HCT116 (cell line): ENCODE measurements at regions not wholly inside any gene's neighbourhood (a gene's known extent, or its start where the extent isn't known, plus 50 kb on each side); places are given as distances from the start of the nearest gene placed in this dataset.

ENCODE experiments used
- ATAC-seq: fragments of 200-7000 bp; cut with Tn5 transposase; 2 replicates; pipeline ENCODE4 v1.9.1; 2020; ENCODE audit warnings: mild to moderate bottlenecking, moderate library complexity
- BruUV-seq: library from RNA; stranded (reverse); fragments of 400-500 nt; replicated peaks from 2 replicates; lab custom pipeline; 2021; lab: Mats Ljungman, UMichigan
- CTCF ChIA-PET: fragments of 300-600 bp; sonication (Branson Sonifier 250); formaldehyde crosslinking; loops from one replicate; lab custom pipeline; 2021; ENCODE audit warnings: antibody characterized with exemption; lab: Charles Lee
- POLR2A ChIA-PET: fragments of 300-600, 350-600 bp; sonication (Branson Sonifier 250); formaldehyde crosslinking; loops from one replicate; lab custom pipeline; 2021; ENCODE audit warnings: antibody characterized with exemption; lab: Charles Lee
- RAD21 ChIA-PET, 2 experiments: fragments of 300-600 bp; sonication (Branson Sonifier 250); formaldehyde crosslinking; loops; one replicate each; lab custom pipeline; 2023; ENCODE audit warnings: low total read pairs in 2 of 2; ENCODE audit not compliant: uncharacterized antibody in 2 of 2, unreplicated experiment in 2 of 2, low non-redundant PET in 1 of 2; lab: Charles Lee
- DNase-seq: peaks from one replicate; pipeline ENCODE4 v3.0.0-alpha.2; 2010; ENCODE audit warnings: low read depth, low spot score
- H2AFZ ChIP-seq: fragments of 200-600 bp; shearing (Covaris generic), sonication (generic); 2 replicates; pipeline ENCODE4 v1.6.1; 2017; ENCODE audit warnings: low read depth, mixed run types, mixed read lengths, antibody characterized with exemption, low read length; ENCODE audit not compliant: poor library complexity, severe bottlenecking
- H3K27ac ChIP-seq: 2 replicates; pipeline ENCODE4 v1.5.1; 2012; ENCODE audit warnings: low read depth, low read length
- H3K27me3 ChIP-seq: fragments of 200-600 bp; sonication (generic); 2 replicates; pipeline ENCODE4 v1.6.1; 2016; ENCODE audit warnings: mixed run types, low read length, mixed read lengths; ENCODE audit not compliant: insufficient read depth
- H3K36me3 ChIP-seq, 2 experiments: fragments of 200-500 bp in 1 of 2; fragments of 200-600 bp in 1 of 2; sonication (Bioruptor generic) in 1 of 2; sonication (generic) in 1 of 2; 2 replicates each; pipeline versions ENCODE4 v1.5.1 to v1.6.1; 2014 to 2016; ENCODE audit warnings: low read length in 2 of 2, inconsistent platforms in 1 of 2, mixed read lengths in 1 of 2, mixed run types in 1 of 2; ENCODE audit not compliant: insufficient read depth in 2 of 2, control insufficient read depth in 1 of 2
- H3K4me1 ChIP-seq, 2 experiments: fragments of 200-600 bp in 1 of 2; sonication (generic) in 1 of 2; 2 replicates each; pipeline versions ENCODE4 v1.5.1 to v1.6.1; 2012 to 2017; ENCODE audit warnings: low read length in 2 of 2, inconsistent platforms in 1 of 2, mild to moderate bottlenecking in 1 of 2, mixed read lengths in 1 of 2, mixed run types in 1 of 2, moderate library complexity in 1 of 2; ENCODE audit not compliant: insufficient read depth in 2 of 2, control insufficient read depth in 1 of 2
- H3K4me2 ChIP-seq: fragments of 200-600 bp; sonication (generic); 2 replicates; pipeline ENCODE4 v1.6.1; 2017; ENCODE audit warnings: mixed run types, low read length, mixed read lengths
- H3K4me3 ChIP-seq, 2 experiments: fragments of 200-600 bp in 1 of 2; sonication (generic) in 1 of 2; replicated peaks in 1 of 2; 2 replicates each; pipeline ENCODE4 v1.5.1; 2011 to 2016; ENCODE audit warnings: low read length in 2 of 2, control low read depth in 1 of 2, low read depth in 1 of 2, mild to moderate bottlenecking in 1 of 2, mixed read lengths in 1 of 2, mixed run types in 1 of 2
- H3K79me2 ChIP-seq: fragments of 200-600 bp; sonication (generic); 2 replicates; pipeline ENCODE4 v1.6.1; 2017; ENCODE audit warnings: mild to moderate bottlenecking, mixed run types, low read length, moderate library complexity, mixed read lengths; ENCODE audit not compliant: insufficient read depth
- H3K9ac ChIP-seq: fragments of 200-600 bp; sonication (generic); 2 replicates; pipeline ENCODE4 v1.6.1; 2016; ENCODE audit warnings: low read length, mixed read lengths
- H3K9me2 ChIP-seq: fragments of 200-600 bp; sonication (generic), shearing (Covaris generic); 2 replicates; pipeline ENCODE4 v1.6.1; 2017; ENCODE audit warnings: mixed run types, mild to moderate bottlenecking, moderate library complexity; ENCODE audit not compliant: insufficient read depth
- H3K9me3 ChIP-seq, 2 experiments: fragments of 200-500 bp in 1 of 2; fragments of 200-600 bp in 1 of 2; sonication (Bioruptor generic) in 1 of 2; sonication (generic) in 1 of 2; 2 replicates each; pipeline ENCODE4 v1.6.1; 2014 to 2017; ENCODE audit warnings: low read length in 2 of 2, mixed read lengths in 2 of 2, inconsistent platforms in 1 of 2, low read depth in 1 of 2, mild to moderate bottlenecking in 1 of 2, mixed run types in 1 of 2, moderate library complexity in 1 of 2; ENCODE audit not compliant: control insufficient read depth in 1 of 2, insufficient read depth in 1 of 2
- H4K20me1 ChIP-seq: fragments of 200-600 bp; sonication (generic), shearing (Covaris generic); 2 replicates; pipeline ENCODE4 v1.6.1; 2017; ENCODE audit warnings: mixed run types, mild to moderate bottlenecking, moderate library complexity; ENCODE audit not compliant: insufficient read depth
- CBX3 ChIP-seq: IDR thresholded peaks from 2 replicates; pipeline ENCODE4 v1.6.1; 2012; ENCODE audit warnings: low read depth
- EGR1 ChIP-seq: IDR thresholded peaks from 2 replicates; pipeline ENCODE4 v1.6.1; 2012; ENCODE audit warnings: low read depth
- ELF1 ChIP-seq: IDR thresholded peaks from 2 replicates; pipeline ENCODE4 v1.6.1; 2012; ENCODE audit warnings: low read depth, borderline replicate concordance
- EZH2phosphoT487 ChIP-seq: fragments of 200-600 bp; IDR thresholded peaks from 2 replicates; pipeline ENCODE4 v1.6.1; 2018; ENCODE audit warnings: antibody characterized with exemption, borderline replicate concordance
- FOSL1 ChIP-seq: IDR thresholded peaks from 2 replicates; pipeline ENCODE4 v1.6.1; 2012; ENCODE audit warnings: low read depth
- RAD21 ChIP-seq: IDR thresholded peaks from 2 replicates; pipeline ENCODE4 v1.6.1; 2012; ENCODE audit warnings: low read depth, mild to moderate bottlenecking
- SP1 ChIP-seq: IDR thresholded peaks from 2 replicates; pipeline ENCODE4 v1.6.1; 2012; ENCODE audit warnings: low read depth
- ZFX ChIP-seq: fragments of 450-650 bp; IDR thresholded peaks from 2 replicates; pipeline ENCODE4 v1.6.1; 2017
- ZNF274 ChIP-seq: fragments of 200-500 bp; sonication (Bioruptor generic); IDR thresholded peaks from 2 replicates; pipeline ENCODE4 v1.6.1; 2014; ENCODE audit warnings: mild to moderate bottlenecking, low read depth, low read length, inconsistent platforms
- intact Hi-C: fragments of 100-400 bp; cut with micrococcal nuclease; formaldehyde crosslinking; loops from 2 replicates; pipeline ENCODE4 v1.10.0; 2022
- TF ChIP-seq, protein P1 (sequence below): IDR thresholded peaks from 2 replicates; pipeline ENCODE4 v1.6.1; 2012
- TF ChIP-seq, protein P2 (sequence below), 3 experiments: fragments of 200-600 bp in 1 of 3; sonication (generic) in 1 of 3; IDR thresholded peaks in 2 of 3; conservative IDR thresholded peaks in 1 of 3; 2 replicates each; pipeline ENCODE4 v1.5.1; 2012 to 2017; ENCODE audit warnings: low read depth in 2 of 3, low read length in 2 of 3, antibody characterized with exemption in 1 of 3, borderline replicate concordance in 1 of 3, control low read depth in 1 of 3, mild to moderate bottlenecking in 1 of 3, mixed read lengths in 1 of 3, mixed run types in 1 of 3, moderate library complexity in 1 of 3; ENCODE audit not compliant: insufficient read depth in 1 of 3
- TF ChIP-seq, protein P3 (sequence below): IDR thresholded peaks from 2 replicates; pipeline ENCODE4 v1.6.1; 2011; ENCODE audit warnings: mild to moderate bottlenecking, low read length, moderate library complexity; ENCODE audit not compliant: insufficient replicate concordance; ENCODE audit errors: extremely low read depth
- TF ChIP-seq, protein P4 (sequence below): IDR thresholded peaks from 2 replicates; pipeline ENCODE4 v1.6.1; 2012; ENCODE audit warnings: low read depth

DNA sequence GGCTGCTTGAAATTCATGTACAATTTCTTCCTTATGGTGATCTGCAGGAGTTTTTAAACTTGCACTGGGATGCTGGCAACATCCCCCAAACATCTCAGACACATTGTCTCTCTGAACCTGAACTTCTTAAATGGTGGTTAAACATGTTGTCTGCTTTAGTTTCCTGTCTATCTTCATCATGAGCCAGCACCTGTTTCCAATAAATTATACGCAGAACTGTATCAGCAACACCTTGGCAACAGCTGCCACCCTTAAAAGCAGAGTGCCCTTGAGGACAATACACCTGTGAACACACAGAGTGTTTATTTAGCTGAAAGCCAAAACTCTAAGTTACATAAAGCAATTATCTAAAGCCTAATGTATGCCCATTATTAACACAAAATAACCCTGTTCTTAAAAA is 242.9 kb downstream of the WNT5A start:
- TF ChIP-seq ZFX (no peak), ZNF274 (no peak), EZH2phosphoT487 (no peak), CBX3 (no peak), FOSL1 (no peak), ELF1 (no peak), SP1 (no peak)
- TF ChIP-seq, protein P1, sequence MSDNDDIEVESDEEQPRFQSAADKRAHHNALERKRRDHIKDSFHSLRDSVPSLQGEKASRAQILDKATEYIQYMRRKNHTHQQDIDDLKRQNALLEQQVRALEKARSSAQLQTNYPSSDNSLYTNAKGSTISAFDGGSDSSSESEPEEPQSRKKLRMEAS, result no peak
- ATAC-seq (no peak), DNase-seq (no peak)
- H3K27me3 ChIP-seq, result no peaks in the 10 kb centered on the region
- H2AFZ ChIP-seq, result no peak overlapping the region
- no peaks in the 10 kb centered on the region for H4K20me1 ChIP-seq
- H3K4me3 ChIP-seq, result no peak overlapping the region
- ChIA-PET CTCF (no interaction called here), POLR2A (no interaction called here), RAD21 (no interaction called here)
- no peak overlapping the region for H3K27ac ChIP-seq
- no peak overlapping the region for H3K9ac ChIP-seq
- BruUV-seq, result no TSS peak
- intact Hi-C loops, result no loop called here
- no peaks in the 10 kb centered on the region for H3K36me3 ChIP-seq
- peaks cover 0 to 12% of the 10 kb centered on the region in 2 experiments; a peak in 2 of 4 replicates for H3K9me3 ChIP-seq
- no peaks in the 10 kb centered on the region for H3K9me2 ChIP-seq
- no peak overlapping the region for H3K4me2 ChIP-seq
- no peaks in the 10 kb centered on the region for H3K79me2 ChIP-seq
- no peaks in the 10 kb centered on the region for H3K4me1 ChIP-seq

- Histone ChIP-seq H2AFZ (no peak overlapping the region), H4K20me1 (no peaks in the 10 kb centered on the region), H3K9me3 (peaks cover 0 to 12% of the 10 kb centered on the region in 2 experiments; a peak in 2 of 4 replicates), H3K9ac (no peak overlapping the region), H3K4me1 (no peaks in the 10 kb centered on the region), H3K27me3 (no peaks in the 10 kb centered on the region), H3K79me2 (no peaks in the 10 kb centered on the region), H3K27ac (no peak overlapping the region), H3K4me2 (no peak overlapping the region), H3K4me3 (no peak overlapping the region), H3K9me2 (no peaks in the 10 kb centered on the region), H3K36me3 (no peaks in the 10 kb centered on the region)
- POLR2A ChIA-PET, result no interaction called here
- intact Hi-C loops, result no loop called here
- no TSS peak for BruUV-seq
- DNase-seq (no peak), ATAC-seq (no peak)
- RAD21 ChIA-PET, result no interaction called here
- CTCF ChIA-PET, result no interaction called here
- TF ChIP-seq, protein P2, sequence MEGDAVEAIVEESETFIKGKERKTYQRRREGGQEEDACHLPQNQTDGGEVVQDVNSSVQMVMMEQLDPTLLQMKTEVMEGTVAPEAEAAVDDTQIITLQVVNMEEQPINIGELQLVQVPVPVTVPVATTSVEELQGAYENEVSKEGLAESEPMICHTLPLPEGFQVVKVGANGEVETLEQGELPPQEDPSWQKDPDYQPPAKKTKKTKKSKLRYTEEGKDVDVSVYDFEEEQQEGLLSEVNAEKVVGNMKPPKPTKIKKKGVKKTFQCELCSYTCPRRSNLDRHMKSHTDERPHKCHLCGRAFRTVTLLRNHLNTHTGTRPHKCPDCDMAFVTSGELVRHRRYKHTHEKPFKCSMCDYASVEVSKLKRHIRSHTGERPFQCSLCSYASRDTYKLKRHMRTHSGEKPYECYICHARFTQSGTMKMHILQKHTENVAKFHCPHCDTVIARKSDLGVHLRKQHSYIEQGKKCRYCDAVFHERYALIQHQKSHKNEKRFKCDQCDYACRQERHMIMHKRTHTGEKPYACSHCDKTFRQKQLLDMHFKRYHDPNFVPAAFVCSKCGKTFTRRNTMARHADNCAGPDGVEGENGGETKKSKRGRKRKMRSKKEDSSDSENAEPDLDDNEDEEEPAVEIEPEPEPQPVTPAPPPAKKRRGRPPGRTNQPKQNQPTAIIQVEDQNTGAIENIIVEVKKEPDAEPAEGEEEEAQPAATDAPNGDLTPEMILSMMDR (IDR thresholded peaks at IDR 0.05 in 2 of 3, conservative IDR thresholded peaks at IDR 0.05 in 1 of 3; ENCODE audit: borderline replicate concordance in 1 of 3, insufficient read depth in 1 of 3, low read depth in 2 of 3, low read length in 2 of 3), result no peak
- TF ChIP-seq, protein P3, sequence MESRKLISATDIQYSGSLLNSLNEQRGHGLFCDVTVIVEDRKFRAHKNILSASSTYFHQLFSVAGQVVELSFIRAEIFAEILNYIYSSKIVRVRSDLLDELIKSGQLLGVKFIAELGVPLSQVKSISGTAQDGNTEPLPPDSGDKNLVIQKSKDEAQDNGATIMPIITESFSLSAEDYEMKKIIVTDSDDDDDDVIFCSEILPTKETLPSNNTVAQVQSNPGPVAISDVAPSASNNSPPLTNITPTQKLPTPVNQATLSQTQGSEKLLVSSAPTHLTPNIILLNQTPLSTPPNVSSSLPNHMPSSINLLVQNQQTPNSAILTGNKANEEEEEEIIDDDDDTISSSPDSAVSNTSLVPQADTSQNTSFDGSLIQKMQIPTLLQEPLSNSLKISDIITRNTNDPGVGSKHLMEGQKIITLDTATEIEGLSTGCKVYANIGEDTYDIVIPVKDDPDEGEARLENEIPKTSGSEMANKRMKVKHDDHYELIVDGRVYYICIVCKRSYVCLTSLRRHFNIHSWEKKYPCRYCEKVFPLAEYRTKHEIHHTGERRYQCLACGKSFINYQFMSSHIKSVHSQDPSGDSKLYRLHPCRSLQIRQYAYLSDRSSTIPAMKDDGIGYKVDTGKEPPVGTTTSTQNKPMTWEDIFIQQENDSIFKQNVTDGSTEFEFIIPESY, result no peak
- TF ChIP-seq ZNF274, result no peak
- TF ChIP-seq EGR1, result no peak
- TF ChIP-seq FOSL1, result no peak
- TF ChIP-seq, protein P4, sequence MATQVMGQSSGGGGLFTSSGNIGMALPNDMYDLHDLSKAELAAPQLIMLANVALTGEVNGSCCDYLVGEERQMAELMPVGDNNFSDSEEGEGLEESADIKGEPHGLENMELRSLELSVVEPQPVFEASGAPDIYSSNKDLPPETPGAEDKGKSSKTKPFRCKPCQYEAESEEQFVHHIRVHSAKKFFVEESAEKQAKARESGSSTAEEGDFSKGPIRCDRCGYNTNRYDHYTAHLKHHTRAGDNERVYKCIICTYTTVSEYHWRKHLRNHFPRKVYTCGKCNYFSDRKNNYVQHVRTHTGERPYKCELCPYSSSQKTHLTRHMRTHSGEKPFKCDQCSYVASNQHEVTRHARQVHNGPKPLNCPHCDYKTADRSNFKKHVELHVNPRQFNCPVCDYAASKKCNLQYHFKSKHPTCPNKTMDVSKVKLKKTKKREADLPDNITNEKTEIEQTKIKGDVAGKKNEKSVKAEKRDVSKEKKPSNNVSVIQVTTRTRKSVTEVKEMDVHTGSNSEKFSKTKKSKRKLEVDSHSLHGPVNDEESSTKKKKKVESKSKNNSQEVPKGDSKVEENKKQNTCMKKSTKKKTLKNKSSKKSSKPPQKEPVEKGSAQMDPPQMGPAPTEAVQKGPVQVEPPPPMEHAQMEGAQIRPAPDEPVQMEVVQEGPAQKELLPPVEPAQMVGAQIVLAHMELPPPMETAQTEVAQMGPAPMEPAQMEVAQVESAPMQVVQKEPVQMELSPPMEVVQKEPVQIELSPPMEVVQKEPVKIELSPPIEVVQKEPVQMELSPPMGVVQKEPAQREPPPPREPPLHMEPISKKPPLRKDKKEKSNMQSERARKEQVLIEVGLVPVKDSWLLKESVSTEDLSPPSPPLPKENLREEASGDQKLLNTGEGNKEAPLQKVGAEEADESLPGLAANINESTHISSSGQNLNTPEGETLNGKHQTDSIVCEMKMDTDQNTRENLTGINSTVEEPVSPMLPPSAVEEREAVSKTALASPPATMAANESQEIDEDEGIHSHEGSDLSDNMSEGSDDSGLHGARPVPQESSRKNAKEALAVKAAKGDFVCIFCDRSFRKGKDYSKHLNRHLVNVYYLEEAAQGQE, result no peak
- TF ChIP-seq, protein P1, result no peak
- TF ChIP-seq RAD21, result no peak
Measured at GRCh38 chr3:55243678-55244077, 243.4 kb downstream of the WNT5A start.
